SKM-1 (cell line): ENCODE measurements at regions not wholly inside any gene's neighbourhood (a gene's known extent, or its start where the extent isn't known, plus 50 kb on each side); places are given as distances from the start of the nearest gene placed in this dataset.

Source experiments
- DNase-seq: peaks from one replicate; lab custom pipeline; 2025; ENCODE audit not compliant: unreplicated experiment; lab: John Stamatoyannopoulos, UW

- DNase-seq = no peak
Measured at GRCh38 chr9:26574898-26575440, 317.6 kb downstream of the CAAP1 start.

- DNase-seq = no peak
Measured at GRCh38 chr9:26574256-26574655, 318.3 kb downstream of the CAAP1 start.

- no peak for DNase-seq
Measured at GRCh38 chr9:26567976-26568375, 324.6 kb downstream of the CAAP1 start.

GRCh38 chr9:26566141-26566540, 326.5 kb downstream of the CAAP1 start:
- DNase-seq = no peak

- DNase-seq = no peak
Measured at GRCh38 chr9:26565118-26565517, 327.5 kb downstream of the CAAP1 start.

GRCh38 chr9:26562338-26562737, 330.3 kb downstream of the CAAP1 start:
- no peak for DNase-seq

GRCh38 chr9:26561928-26562327, 330.7 kb downstream of the CAAP1 start:
- DNase-seq = no peak

GRCh38 chr9:26559506-26559905, 333.1 kb downstream of the CAAP1 start:
- no peak for DNase-seq

- DNase-seq = no peak
Measured at GRCh38 chr9:26551971-26552370, 340.6 kb downstream of the CAAP1 start.

GRCh38 chr9:26551451-26551850, 341.2 kb downstream of the CAAP1 start:
- DNase-seq = no peak

GRCh38 chr9:26548781-26549290, 343.8 kb downstream of the CAAP1 start:
- DNase-seq = no peak

GRCh38 chr9:26539867-26540493, 352.6 kb downstream of the CAAP1 start:
- DNase-seq = no peak

- no peak for DNase-seq
Measured at GRCh38 chr9:26537211-26537610, 355.4 kb downstream of the CAAP1 start.

GRCh38 chr9:26535151-26535550, 357.5 kb downstream of the CAAP1 start:
- DNase-seq = no peak

- DNase-seq = no peak
Measured at GRCh38 chr9:26530841-26531240, 361.8 kb downstream of the CAAP1 start.

GRCh38 chr9:26527931-26528330, 364.7 kb downstream of the CAAP1 start:
- peak; percentile 67 for DNase-seq

GRCh38 chr9:26524267-26524666, 368.3 kb downstream of the CAAP1 start:
- DNase-seq = no peak

GRCh38 chr9:26523577-26523976, 369.0 kb downstream of the CAAP1 start:
- DNase-seq = no peak

GRCh38 chr9:26520141-26520540, 372.5 kb downstream of the CAAP1 start:
- no peak for DNase-seq

- DNase-seq = no peak
Measured at GRCh38 chr9:26516773-26517343, 375.7 kb downstream of the CAAP1 start.

- DNase-seq = no peak
Measured at GRCh38 chr9:26513730-26514129, 378.9 kb downstream of the CAAP1 start.

GRCh38 chr9:26510137-26510536, 382.5 kb downstream of the CAAP1 start:
- DNase-seq = no peak

- no peak for DNase-seq
Measured at GRCh38 chr9:26508897-26509296, 383.7 kb downstream of the CAAP1 start.
